Head of caudate nucleus (tissue), 42 donors: ENCODE measurements at regions not wholly inside any gene's neighbourhood (a gene's known extent, or its start where the extent isn't known, plus 50 kb on each side); places are given as distances from the start of the nearest gene placed in this dataset.

Experiments used
- DNase-seq, 42 donors: peaks; one replicate each; pipeline versions ENCODE4 v3.0.0 to v3.0.0-alpha.2; 2020 to 2021; ENCODE audit warnings: mixed read lengths in 7 of 42
- intact Hi-C: fragments of 100-400 bp; cut with DNase I; formaldehyde crosslinking; loops from one replicate; pipeline ENCODE4 v1.15.0; 2022

- no peak for DNase-seq
- intact Hi-C loops, result no loop called here
Observed at GRCh38 chr11:111000400-111001080, 245.0 kb upstream of the POU2AF2 start.

GRCh38 chr11:110992481-110992880 lies 253.0 kb upstream of the POU2AF2 start:
- no peak for DNase-seq
- intact Hi-C loops, result no loop called here

DNA sequence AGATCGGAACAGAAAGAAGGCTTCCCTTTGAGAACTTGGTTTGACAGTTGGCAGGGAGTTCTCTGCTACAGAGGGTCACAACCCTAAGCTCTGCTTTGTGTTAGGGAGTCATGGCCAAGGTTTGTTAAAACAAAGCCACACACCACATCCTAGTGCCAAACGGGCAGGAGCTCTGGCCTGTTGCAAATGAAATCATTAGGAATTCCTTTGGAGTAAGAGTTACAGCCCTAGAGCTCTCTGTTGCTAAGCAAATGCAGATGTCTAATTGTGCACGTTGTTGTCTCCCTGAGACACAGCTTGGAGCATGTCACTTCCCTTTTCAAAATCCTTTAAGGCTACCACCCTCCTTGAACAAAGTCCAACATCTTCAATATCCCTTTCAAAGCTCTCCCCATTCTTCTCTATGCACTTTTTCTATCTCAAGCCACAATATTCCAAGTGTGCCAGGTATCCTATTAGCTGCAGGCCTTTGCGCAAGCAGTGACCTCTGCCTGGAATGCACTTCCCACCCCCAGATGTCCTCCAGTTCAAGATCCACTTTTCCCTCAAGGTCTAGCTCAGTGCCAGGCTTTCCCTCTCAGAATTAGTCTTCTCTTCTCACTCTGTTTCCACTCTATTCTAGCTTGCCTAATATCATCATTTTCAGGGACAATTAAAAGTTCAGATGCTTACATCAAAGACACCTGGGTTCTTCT lies 253.7 kb upstream of the POU2AF2 start:
- intact Hi-C loops, result no loop called here
- DNase-seq, result peak in 4 of 42 donors; percentile 13 to 28 (median 16)

GRCh38 chr11:110990311-110990710 lies 255.2 kb upstream of the POU2AF2 start:
- DNase-seq, result no peak
- intact Hi-C loops, result no loop called here

DNA sequence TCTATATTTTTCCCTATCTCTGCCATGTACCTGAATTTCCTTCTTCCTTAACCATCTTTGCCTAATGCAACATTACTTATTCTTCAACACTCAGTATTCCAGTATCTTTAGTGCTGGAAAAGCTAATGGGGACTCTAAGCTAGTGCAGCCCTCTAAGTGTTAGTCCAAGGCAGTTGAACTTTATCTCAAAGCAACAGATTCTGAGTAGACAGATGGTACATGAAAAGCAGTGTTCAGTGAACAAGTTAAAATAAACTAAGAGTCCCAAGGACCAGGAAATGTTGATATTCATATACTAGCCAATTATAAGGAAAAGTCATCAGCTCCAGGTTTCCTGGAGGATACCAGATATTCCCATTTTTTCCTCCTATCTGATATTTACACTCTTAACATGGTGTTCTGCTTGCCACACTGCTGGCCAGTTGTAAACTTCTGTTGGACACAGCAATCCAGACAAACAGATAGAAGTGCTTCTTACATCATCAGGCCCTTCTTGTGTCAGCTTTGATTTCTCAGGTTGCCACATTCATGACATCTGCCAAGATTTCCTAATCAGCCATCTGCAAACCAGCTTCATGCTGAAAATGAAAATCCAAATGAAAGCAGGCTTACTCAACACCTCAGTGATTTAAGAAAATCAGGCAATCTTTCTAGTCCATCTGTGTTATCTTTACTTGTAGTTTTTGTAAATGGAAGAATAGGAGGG lies 255.9 kb upstream of the POU2AF2 start:
- DNase-seq, result no peak
- intact Hi-C loops, result no loop called here

GRCh38 chr11:110988671-110989070 lies 256.9 kb upstream of the POU2AF2 start:
- intact Hi-C loops, result no loop called here
- DNase-seq, result no peak

GRCh38 chr11:110986016-110986415 lies 259.5 kb upstream of the POU2AF2 start:
- DNase-seq, result peak in 1 of 42 donors; percentile 16
- intact Hi-C loops, result no loop called here

DNA sequence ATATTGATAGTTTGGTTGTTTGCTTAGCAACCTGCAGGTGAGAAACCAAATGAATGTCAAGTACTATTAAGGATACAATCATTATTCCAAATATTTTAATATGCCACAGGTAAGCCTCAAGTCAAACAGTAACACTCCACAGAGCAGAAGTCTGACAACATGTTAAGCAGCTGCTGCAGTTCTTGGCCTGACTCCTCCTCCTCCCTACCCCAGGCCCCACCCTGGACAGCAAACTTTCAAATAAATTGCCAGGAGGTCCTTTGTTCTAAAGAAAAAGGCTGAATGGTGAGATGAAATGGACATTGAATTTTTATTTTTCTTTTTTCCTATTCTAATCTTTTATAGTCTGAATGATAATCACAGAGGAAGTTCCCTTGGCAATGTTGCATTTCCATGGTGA lies 260.0 kb upstream of the POU2AF2 start:
- intact Hi-C loops, result no loop called here
- no peak for DNase-seq

- intact Hi-C loops, result no loop called here
- DNase-seq, result no peak
Observed at GRCh38 chr11:110984693-110985092, 260.8 kb upstream of the POU2AF2 start.

GRCh38 chr11:110984147-110984546 lies 261.4 kb upstream of the POU2AF2 start:
- DNase-seq, result no peak
- intact Hi-C loops, result no loop called here

- intact Hi-C loops, result no loop called here
Observed at GRCh38 chr11:110982214-110982613, 263.3 kb upstream of the POU2AF2 start.

DNA sequence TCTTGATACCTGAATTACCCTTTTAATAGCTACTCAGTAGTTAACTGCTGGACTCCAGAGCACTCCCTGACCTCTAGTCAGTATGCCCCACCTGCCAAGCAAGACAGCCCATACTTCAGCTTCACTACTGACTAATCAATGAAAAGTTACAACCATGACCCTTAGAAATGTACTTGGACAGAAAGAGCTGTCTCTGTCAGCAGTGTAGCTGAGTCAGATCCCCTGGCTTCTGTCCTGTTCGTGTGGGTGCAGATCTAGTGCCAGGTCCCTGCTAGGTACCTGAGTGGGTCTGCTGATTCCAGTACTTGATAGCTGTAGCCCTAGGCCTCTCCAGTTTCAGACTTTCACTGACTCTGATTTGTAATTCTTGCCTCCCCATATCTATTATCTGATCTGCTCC lies 265.8 kb upstream of the POU2AF2 start:
- intact Hi-C loops, result no loop called here
- no peak for DNase-seq

More at GRCh38 chr11:110982214-110982613, 263.3 kb upstream of the POU2AF2 start:
- no peak for DNase-seq

DNA sequence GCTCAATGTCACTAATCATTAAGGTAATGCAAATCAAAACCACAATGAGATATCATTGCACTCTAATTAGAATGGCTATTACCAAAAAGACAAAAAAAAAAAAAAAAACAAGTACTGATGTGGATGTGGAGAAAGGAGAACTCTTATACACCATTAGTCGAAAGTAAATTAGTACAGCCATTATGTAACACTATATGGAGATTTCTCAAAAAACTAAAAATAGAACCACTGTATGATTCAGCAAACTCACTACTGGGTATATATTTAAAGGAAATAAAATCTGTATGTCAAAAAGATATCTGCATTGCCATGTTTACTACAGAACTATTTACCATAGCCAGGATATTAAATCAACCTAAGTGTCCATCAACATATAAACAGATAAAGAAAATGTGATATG lies 265.4 kb upstream of the ARHGAP20 start:
- DNase-seq, result no peak
- intact Hi-C loops, result no loop called here

DNA sequence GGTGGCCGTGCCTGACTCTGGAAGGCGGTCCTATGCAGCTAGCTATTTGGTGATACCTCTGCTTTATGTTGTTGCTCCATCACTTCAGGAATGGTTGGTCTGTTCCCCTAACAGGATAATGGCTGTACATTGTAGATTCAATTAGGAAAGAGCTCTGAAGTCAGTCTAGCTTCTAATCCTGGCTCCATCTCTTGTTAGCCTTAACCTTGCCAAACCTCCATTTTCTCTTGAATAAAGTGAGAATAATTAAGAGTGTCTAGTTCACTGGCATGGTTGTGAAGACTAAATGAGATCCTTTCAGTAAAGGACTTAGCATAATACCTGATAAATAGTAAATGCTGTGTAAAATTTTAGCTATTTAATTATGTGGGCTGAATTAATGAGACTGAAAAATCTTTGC lies 262.5 kb upstream of the ARHGAP20 start:
- intact Hi-C loops, result no loop called here
- DNase-seq, result no peak

DNA sequence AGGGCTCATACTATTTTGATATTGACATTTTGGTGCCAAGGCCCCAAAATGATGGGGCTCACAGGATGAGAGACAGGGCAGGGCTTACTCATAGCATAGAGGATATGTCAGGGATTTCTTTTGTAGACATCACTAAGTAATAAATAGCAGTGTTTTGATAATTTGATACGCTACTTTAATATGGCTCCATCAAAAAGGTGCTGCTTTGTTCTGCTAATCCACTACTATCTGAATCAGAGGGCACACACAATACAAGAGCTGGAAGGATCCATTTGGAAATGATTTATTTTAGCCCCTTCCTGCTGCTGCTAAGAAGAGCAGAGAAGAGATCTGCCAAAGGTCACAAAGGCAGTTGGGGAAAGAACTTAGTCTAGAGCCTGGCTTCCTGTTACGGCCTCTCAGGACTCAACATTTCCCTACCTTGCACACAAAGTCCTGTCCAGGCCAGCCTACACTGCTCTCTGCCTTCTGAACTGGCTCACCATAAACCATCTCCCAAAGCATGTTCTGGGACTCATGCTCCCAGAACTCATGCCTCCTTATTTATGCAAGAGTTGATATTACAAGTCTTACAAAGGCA lies 261.3 kb upstream of the ARHGAP20 start:
- DNase-seq, result no peak
- intact Hi-C loops, result no loop called here

DNA sequence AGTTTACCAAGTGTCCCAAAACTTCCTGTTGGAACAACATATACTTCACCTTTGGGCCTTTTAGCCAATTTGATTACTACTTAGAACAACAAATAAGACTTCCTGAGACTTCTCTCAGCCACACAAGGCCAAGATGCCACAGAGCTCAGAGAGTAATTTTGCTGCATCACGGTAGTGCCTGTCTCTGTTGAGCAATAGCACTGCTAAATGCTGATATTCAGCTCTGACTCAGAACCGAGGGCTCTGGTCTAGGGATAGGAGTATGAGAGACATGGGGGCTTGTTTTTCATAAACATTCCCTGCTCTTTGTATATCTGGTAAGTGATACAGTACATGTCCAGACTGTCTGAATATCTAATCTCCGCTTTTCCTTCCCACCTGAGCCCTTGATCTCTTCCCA lies 260.4 kb upstream of the ARHGAP20 start:
- intact Hi-C loops, result no loop called here

GRCh38 chr11:110972106-110972505 lies 259.9 kb upstream of the ARHGAP20 start:
- intact Hi-C loops, result no loop called here
- no peak for DNase-seq

More for the DNA sequence above, 260.4 kb upstream of the ARHGAP20 start:
- no peak for DNase-seq

GRCh38 chr11:110971140-110971539 lies 258.9 kb upstream of the ARHGAP20 start:
- DNase-seq, result no peak
- intact Hi-C loops, result no loop called here

DNA sequence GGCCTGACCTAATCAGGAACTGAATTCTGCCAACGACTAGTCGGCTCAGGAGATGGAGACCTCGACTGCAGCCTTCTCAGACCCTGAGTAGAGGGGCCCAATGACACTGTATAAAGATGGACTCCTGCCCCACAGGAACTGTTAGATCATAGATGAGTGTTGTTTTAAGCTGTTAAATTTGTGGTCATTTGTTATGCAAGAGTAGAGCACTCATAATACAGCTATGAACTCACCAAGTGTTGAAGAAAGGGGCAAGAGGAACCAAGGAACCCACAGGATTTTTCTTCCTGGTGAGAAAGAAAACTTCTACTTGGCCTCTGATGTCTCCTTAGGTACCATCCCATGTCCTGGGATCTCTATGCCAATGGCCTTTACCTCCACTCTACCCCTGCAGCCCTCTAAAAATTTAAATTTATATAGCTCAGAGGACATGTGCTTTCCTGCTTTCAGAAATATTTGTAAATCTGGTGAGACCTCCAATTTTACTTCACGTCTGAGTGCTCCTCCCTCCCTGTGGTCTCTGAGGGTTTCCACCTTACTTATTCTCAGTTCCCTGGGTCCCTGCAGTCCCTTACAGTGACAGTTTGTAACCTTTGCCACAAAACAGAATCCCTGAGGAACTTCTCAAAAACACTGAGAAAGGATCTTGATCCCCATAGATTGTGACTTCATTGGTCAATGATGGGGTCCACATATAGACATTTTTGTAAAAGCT lies 256.3 kb upstream of the ARHGAP20 start:
- intact Hi-C loops, result no loop called here
- no peak for DNase-seq
